Skeletal muscle tissue (tissue), 3 donors: ENCODE measurements at regions not wholly inside any gene's neighbourhood (a gene's known extent, or its start where the extent isn't known, plus 50 kb on each side); places are given as distances from the start of the nearest gene placed in this dataset.
"Not testable (repeated sequence)": the region's sequence is repeated elsewhere in the genome, so short reads cannot be mapped to it uniquely, and the experiment has no call there.

Experiments
- H3K27ac ChIP-seq: one replicate; pipeline ENCODE4 v1.7.0; 2013; ENCODE audit warnings: mild to moderate bottlenecking, low read depth, low read length, inconsistent platforms
- H3K27me3 ChIP-seq, 3 donors: one replicate each; pipeline ENCODE4 v1.7.0; 2013; ENCODE audit warnings: low read length in 3 of 3; ENCODE audit not compliant: control insufficient read depth in 3 of 3, insufficient read depth in 3 of 3
- H3K36me3 ChIP-seq, 3 donors: one replicate each; pipeline ENCODE4 v1.7.0; 2013; ENCODE audit warnings: low read length in 3 of 3; ENCODE audit not compliant: control insufficient read depth in 3 of 3, insufficient read depth in 3 of 3
- H3K4me1 ChIP-seq, 3 donors: one replicate each; pipeline ENCODE4 v1.7.0; 2013; ENCODE audit warnings: low read length in 3 of 3, mild to moderate bottlenecking in 3 of 3; ENCODE audit not compliant: control insufficient read depth in 3 of 3, insufficient read depth in 3 of 3
- H3K4me3 ChIP-seq, 3 donors: one replicate each; pipeline ENCODE4 v1.7.0; 2013; ENCODE audit warnings: low read length in 3 of 3
- H3K9ac ChIP-seq, 3 donors: one replicate each; pipeline ENCODE4 v1.7.0; 2013; ENCODE audit warnings: low read length in 3 of 3, mild to moderate bottlenecking in 3 of 3, moderate library complexity in 2 of 3, low read depth in 1 of 3
- H3K9me3 ChIP-seq, 3 donors: one replicate each; pipeline ENCODE4 v1.7.0; 2013; ENCODE audit warnings: low read length in 3 of 3; ENCODE audit not compliant: control insufficient read depth in 3 of 3
- donor health status: Osteomylitis.

- H3K36me3 ChIP-seq, result no peaks in the 10 kb centered on the region
Observed at GRCh38 chr2:173556816-173557215, 202.1 kb downstream of the CDCA7 start.

GRCh38 chr2:173557497-173557896 is 202.8 kb downstream of the CDCA7 start:
- no peak overlapping the region for H3K27ac ChIP-seq
- no peaks in the 10 kb centered on the region for H3K9me3 ChIP-seq
- no peak overlapping the region for H3K4me3 ChIP-seq
- H3K4me1 ChIP-seq, result no peaks in the 10 kb centered on the region
- H3K9ac ChIP-seq, result no peak overlapping the region
- H3K27me3 ChIP-seq, result peaks cover 4 to 10% (median 6%) of the 10 kb centered on the region in 3 donors
- no peaks in the 10 kb centered on the region for H3K36me3 ChIP-seq

More at GRCh38 chr2:173556816-173557215, 202.1 kb downstream of the CDCA7 start:
- H3K4me1 ChIP-seq, result no peaks in the 10 kb centered on the region
- H3K27me3 ChIP-seq, result peaks cover 6 to 10% (median 6%) of the 10 kb centered on the region in 3 donors
- no peak overlapping the region for H3K4me3 ChIP-seq
- H3K27ac ChIP-seq, result no peak overlapping the region
- no peaks in the 10 kb centered on the region for H3K9me3 ChIP-seq
- H3K9ac ChIP-seq, result no peak overlapping the region

GRCh38 chr2:173567493-173567892 is 212.8 kb downstream of the CDCA7 start:
- Histone ChIP-seq H3K36me3 (no peaks in the 10 kb centered on the region), H3K4me1 (peaks cover 0 to 11% (median 6%) of the 10 kb centered on the region in 3 donors), H3K27me3 (no peaks in the 10 kb centered on the region)

GRCh38 chr2:173568054-173568453 is 213.4 kb downstream of the CDCA7 start:
- Histone ChIP-seq H3K9me3 (no peaks in the 10 kb centered on the region), H3K4me1 (peaks cover 0 to 11% (median 6%) of the 10 kb centered on the region in 3 donors), H3K27me3 (no peaks in the 10 kb centered on the region), H3K27ac (no peak overlapping the region), H3K4me3 (no peak overlapping the region), H3K36me3 (no peaks in the 10 kb centered on the region), H3K9ac (no peak overlapping the region)

More at GRCh38 chr2:173567493-173567892, 212.8 kb downstream of the CDCA7 start:
- no peak overlapping the region for H3K27ac ChIP-seq
- no peak overlapping the region for H3K9ac ChIP-seq
- no peaks in the 10 kb centered on the region for H3K9me3 ChIP-seq
- no peak overlapping the region for H3K4me3 ChIP-seq

- Histone ChIP-seq H3K9me3 (no peaks in the 10 kb centered on the region), H3K9ac (no peak overlapping the region), H3K4me1 (peaks cover 0 to 11% (median 6%) of the 10 kb centered on the region in 3 donors), H3K27ac (no peak overlapping the region), H3K27me3 (no peaks in the 10 kb centered on the region), H3K36me3 (no peaks in the 10 kb centered on the region), H3K4me3 (no peak overlapping the region)
Observed at GRCh38 chr2:173571021-173571821, 216.5 kb downstream of the CDCA7 start.

- no peaks in the 10 kb centered on the region for H3K27me3 ChIP-seq
- H3K9ac ChIP-seq, result no peak overlapping the region
- no peak overlapping the region for H3K4me3 ChIP-seq
Observed at GRCh38 chr2:173571887-173572680, 217.4 kb downstream of the CDCA7 start.

GRCh38 chr2:173572848-173573247 is 218.2 kb downstream of the CDCA7 start:
- H3K9ac ChIP-seq, result no peak overlapping the region
- no peak overlapping the region for H3K27ac ChIP-seq
- no peaks in the 10 kb centered on the region for H3K27me3 ChIP-seq
- H3K4me1 ChIP-seq, result peaks cover 0 to 11% (median 6%) of the 10 kb centered on the region in 3 donors
- no peaks in the 10 kb centered on the region for H3K9me3 ChIP-seq
- H3K36me3 ChIP-seq, result no peaks in the 10 kb centered on the region
- no peak overlapping the region for H3K4me3 ChIP-seq

More at GRCh38 chr2:173571887-173572680, 217.4 kb downstream of the CDCA7 start:
- H3K4me1 ChIP-seq, result peaks cover 0 to 11% (median 6%) of the 10 kb centered on the region in 3 donors
- H3K36me3 ChIP-seq, result no peaks in the 10 kb centered on the region
- H3K9me3 ChIP-seq, result no peaks in the 10 kb centered on the region
- H3K27ac ChIP-seq, result no peak overlapping the region

- H3K36me3 ChIP-seq, H3K27ac ChIP-seq: not testable (repeated sequence)
Observed at GRCh38 chr2:173573782-173574181, 219.1 kb downstream of the CDCA7 start.

GRCh38 chr2:173574324-173575112 is 219.8 kb downstream of the CDCA7 start:
- H3K9me3 ChIP-seq, result no peaks in the 10 kb centered on the region
- no peaks in the 10 kb centered on the region for H3K36me3 ChIP-seq
- no peaks in the 10 kb centered on the region for H3K27me3 ChIP-seq
- peaks cover 0 to 11% (median 6%) of the 10 kb centered on the region in 3 donors for H3K4me1 ChIP-seq
- no peak overlapping the region for H3K27ac ChIP-seq
- no peak overlapping the region for H3K4me3 ChIP-seq
- no peak overlapping the region for H3K9ac ChIP-seq

More at GRCh38 chr2:173573782-173574181, 219.1 kb downstream of the CDCA7 start:
- H3K27me3 ChIP-seq, H3K4me3 ChIP-seq, H3K9ac ChIP-seq, H3K9me3 ChIP-seq: not testable (repeated sequence)
- H3K4me1 ChIP-seq, result peaks cover 0 to 11% (median 6%) of the 10 kb centered on the region in 3 donors
